PC-9 (cell line): ENCODE measurements at regions not wholly inside any gene's neighbourhood (a gene's known extent, or its start where the extent isn't known, plus 50 kb on each side); places are given as distances from the start of the nearest gene placed in this dataset.
"Not testable (repeated sequence)": the region's sequence is repeated elsewhere in the genome, so short reads cannot be mapped to it uniquely, and the experiment has no call there.

Source experiments
- BruUV-seq: library from RNA; stranded (reverse); fragments of 400-500 nt; replicated peaks from 2 replicates; lab custom pipeline; 2021; lab: Mats Ljungman, UMichigan
- CTCF ChIA-PET: fragments of 300-600 bp; sonication (Branson Sonifier 250); formaldehyde crosslinking; loops from one replicate; lab custom pipeline; 2022; ENCODE audit warnings: antibody characterized with exemption; lab: Charles Lee
- POLR2A ChIA-PET: fragments of 300-600 bp; sonication (Branson Sonifier 250); formaldehyde crosslinking; loops from one replicate; lab custom pipeline; 2022; ENCODE audit warnings: antibody characterized with exemption; ENCODE audit not compliant: unreplicated experiment; lab: Charles Lee
- DNase-seq, 2 experiments: peaks; one replicate each; pipeline versions ENCODE4 v3.0.0 to v3.0.0-alpha.2; 2015 to 2022; ENCODE audit warnings: mixed read lengths in 1 of 2
- H2AFZ ChIP-seq: fragments of 200-600 bp; sonication (generic); 2 replicates; pipeline ENCODE4 v1.8.1; 2017; ENCODE audit warnings: antibody characterized with exemption
- H3F3A ChIP-seq: fragments of 200-600 bp; sonication (generic); 2 replicates; pipeline ENCODE4 v1.8.1; 2017; ENCODE audit warnings: antibody characterized with exemption, mild to moderate bottlenecking, low read depth; ENCODE audit not compliant: insufficient read depth
- H3K27ac ChIP-seq: fragments of 200-600 bp; sonication (generic); 2 replicates; pipeline ENCODE4 v1.6.1; 2016; ENCODE audit warnings: mixed run types
- H3K27me3 ChIP-seq: fragments of 200-600 bp; sonication (generic); 2 replicates; pipeline ENCODE4 v1.6.1; 2016; ENCODE audit warnings: low read depth, mixed run types; ENCODE audit not compliant: insufficient read depth
- H3K36me3 ChIP-seq: fragments of 200-600 bp; sonication (generic); 2 replicates; pipeline ENCODE4 v1.6.1; 2016; ENCODE audit warnings: low read depth, mixed run types
- H3K4me1 ChIP-seq: fragments of 200-600 bp; sonication (generic); replicated peaks from 2 replicates; pipeline ENCODE4 v1.6.1; 2016; ENCODE audit warnings: mixed run types; ENCODE audit not compliant: insufficient read depth
- H3K4me2 ChIP-seq: fragments of 200-600 bp; sonication (generic); 2 replicates; pipeline ENCODE4 v1.6.1; 2017; ENCODE audit warnings: mixed run types
- H3K4me3 ChIP-seq: fragments of 200-600 bp; sonication (generic); 2 replicates; pipeline ENCODE4 v1.6.1; 2016; ENCODE audit warnings: mixed run types
- H3K79me2 ChIP-seq: fragments of 200-600 bp; sonication (generic); 2 replicates; pipeline ENCODE4 v1.6.1; 2017; ENCODE audit warnings: low read depth, mixed run types
- H3K9me2 ChIP-seq: fragments of 200-600 bp; sonication (generic); 2 replicates; pipeline ENCODE4 v1.8.1; 2017; ENCODE audit warnings: mild to moderate bottlenecking; ENCODE audit not compliant: insufficient read depth
- H3K9me3 ChIP-seq: fragments of 200-600 bp; sonication (generic); 2 replicates; pipeline ENCODE4 v1.8.1; 2016; ENCODE audit warnings: low read depth; ENCODE audit not compliant: insufficient read depth
- H4K20me1 ChIP-seq: fragments of 200-600 bp; sonication (generic); 2 replicates; pipeline ENCODE4 v1.8.1; 2017; ENCODE audit not compliant: insufficient read depth
- intact Hi-C: fragments of 100-400 bp; cut with micrococcal nuclease; formaldehyde crosslinking; loops from one replicate; pipeline ENCODE4 v1.10.0; 2022; ENCODE audit not compliant: unreplicated experiment

- intact Hi-C loops, H3K27ac ChIP-seq, POLR2A ChIA-PET, H3K9me3 ChIP-seq, H2AFZ ChIP-seq, H3K36me3 ChIP-seq, H4K20me1 ChIP-seq, H3K9me2 ChIP-seq, BruUV-seq, H3F3A ChIP-seq, H3K4me3 ChIP-seq, H3K4me2 ChIP-seq, H3K4me1 ChIP-seq, DNase-seq, H3K79me2 ChIP-seq, CTCF ChIA-PET: not testable (repeated sequence)
- H3K27me3 ChIP-seq: peaks cover 12% of the 10 kb centered on the region
Observed at GRCh38 chr4:3589946-3590924, 58.0 kb upstream of the LRPAP1 start.

- H3K9me2 ChIP-seq, H3K36me3 ChIP-seq, H3K4me1 ChIP-seq, POLR2A ChIA-PET, H3K9me3 ChIP-seq, intact Hi-C loops, H4K20me1 ChIP-seq, H3K79me2 ChIP-seq, DNase-seq, H3K4me2 ChIP-seq, H3F3A ChIP-seq, H3K27ac ChIP-seq, H2AFZ ChIP-seq, CTCF ChIA-PET, H3K4me3 ChIP-seq, H3K27me3 ChIP-seq, BruUV-seq: not testable (repeated sequence)
Observed at GRCh38 chr4:3589379-3589778, 57.2 kb upstream of the LRPAP1 start.

GRCh38 chr4:3588517-3589194 is 56.4 kb upstream of the LRPAP1 start:
- DNase-seq, H3K4me3 ChIP-seq, H3K9me2 ChIP-seq, H3K4me1 ChIP-seq, H3K27me3 ChIP-seq, H3K79me2 ChIP-seq, H2AFZ ChIP-seq, H3F3A ChIP-seq, H4K20me1 ChIP-seq, H3K36me3 ChIP-seq, CTCF ChIA-PET, BruUV-seq, H3K9me3 ChIP-seq, H3K27ac ChIP-seq, POLR2A ChIA-PET, H3K4me2 ChIP-seq, intact Hi-C loops: not testable (repeated sequence)

DNA sequence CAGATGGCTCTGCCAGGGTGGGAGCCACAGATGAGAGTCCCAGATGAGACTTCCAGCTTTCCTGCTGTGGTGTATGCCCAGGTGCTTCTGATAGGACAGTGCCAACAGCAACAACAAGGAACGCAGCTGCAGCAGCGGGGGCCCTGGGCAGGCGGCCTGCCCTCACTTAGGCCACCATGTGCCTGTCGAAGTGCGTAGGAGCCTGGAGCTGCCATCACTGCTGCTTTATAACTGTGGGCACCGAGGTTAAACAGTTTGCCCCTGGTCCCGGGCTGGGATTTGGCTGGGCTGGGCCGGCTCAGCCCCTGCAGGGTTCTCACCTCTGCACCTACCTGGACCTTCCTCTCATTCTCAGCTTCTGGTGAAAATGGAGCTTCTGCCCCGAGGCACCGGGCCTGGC is 54.4 kb upstream of the LRPAP1 start:
- H2AFZ ChIP-seq, CTCF ChIA-PET, BruUV-seq, H3K4me1 ChIP-seq, H4K20me1 ChIP-seq, H3F3A ChIP-seq, H3K4me2 ChIP-seq, intact Hi-C loops, H3K9me2 ChIP-seq, DNase-seq, POLR2A ChIA-PET, H3K79me2 ChIP-seq, H3K9me3 ChIP-seq, H3K36me3 ChIP-seq, H3K4me3 ChIP-seq, H3K27ac ChIP-seq: not testable (repeated sequence)
- peaks cover 12% of the 10 kb centered on the region; the same call in 1 of the 2 replicates for H3K27me3 ChIP-seq

GRCh38 chr4:3585567-3585966 is 53.3 kb upstream of the LRPAP1 start:
- H3K4me2 ChIP-seq, H3K79me2 ChIP-seq, H3K4me3 ChIP-seq, H4K20me1 ChIP-seq, H3K9me2 ChIP-seq, CTCF ChIA-PET, H3F3A ChIP-seq, H3K9me3 ChIP-seq, BruUV-seq, intact Hi-C loops, POLR2A ChIA-PET, DNase-seq, H3K4me1 ChIP-seq, H3K27ac ChIP-seq, H3K36me3 ChIP-seq, H2AFZ ChIP-seq: not testable (repeated sequence)
- H3K27me3 ChIP-seq: peaks cover 12% of the 10 kb centered on the region; the same call in 1 of the 2 replicates
